HG03442 (cell line): ENCODE measurements at regions not wholly inside any gene's neighbourhood (a gene's known extent, or its start where the extent isn't known, plus 50 kb on each side); places are given as distances from the start of the nearest gene placed in this dataset.
"Not testable (repeated sequence)": the region's sequence is repeated elsewhere in the genome, so short reads cannot be mapped to it uniquely, and the experiment has no call there.

Experiments
- ATAC-seq: cut with Tn5 transposase; IDR thresholded peaks from one replicate; pipeline ENCODE4 v1.9.1; 2021; ENCODE audit warnings: mild to moderate bottlenecking, moderate library complexity; ENCODE audit not compliant: unreplicated experiment

DNA sequence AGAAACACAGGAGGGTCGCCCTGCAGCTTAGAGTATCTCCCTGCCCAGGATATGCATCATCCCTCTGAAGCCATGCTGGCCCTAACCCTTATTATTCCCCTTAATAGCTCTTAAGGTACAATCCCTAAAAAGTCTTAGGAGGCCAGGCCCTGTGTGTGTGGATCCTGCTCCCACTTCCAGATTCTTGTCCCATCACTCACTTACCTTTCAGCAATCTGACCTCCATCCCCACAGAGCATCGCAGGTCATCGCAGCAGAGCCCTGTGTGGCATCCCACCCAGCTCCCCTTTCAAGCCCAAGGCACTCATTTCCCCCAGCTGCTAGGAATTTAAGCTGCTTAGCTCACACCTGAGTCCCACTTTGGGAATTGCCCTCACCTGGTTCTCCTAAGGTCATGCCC, 223.8 kb upstream of the SMLR1 start:
- ATAC-seq = no peak

DNA sequence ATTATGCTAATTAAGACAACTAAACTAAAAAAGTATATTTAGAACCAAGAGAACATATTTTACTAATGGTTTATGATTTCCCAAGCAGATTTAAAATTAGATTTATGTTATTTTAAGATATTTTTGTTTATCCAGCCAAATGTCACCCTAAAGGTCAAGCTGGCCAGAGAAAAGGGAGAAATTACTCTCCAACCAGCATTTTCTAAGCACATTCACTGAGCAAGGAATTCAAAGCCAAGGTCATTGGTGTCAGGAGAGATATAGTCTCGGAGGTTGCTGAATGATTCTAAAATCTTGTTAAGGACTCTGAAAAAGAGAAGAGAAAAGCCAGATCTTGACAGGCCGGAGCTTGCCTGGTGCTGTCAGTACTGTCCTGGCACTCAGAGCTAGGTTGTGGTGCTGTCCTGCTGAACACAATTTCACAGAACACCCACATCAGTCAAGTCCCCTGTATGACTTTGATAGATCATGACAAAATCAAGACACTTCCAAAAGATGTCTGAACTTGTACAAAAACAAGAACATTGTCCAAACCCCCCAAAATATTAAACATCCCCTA, 222.3 kb upstream of the SMLR1 start:
- ATAC-seq = no peak

DNA sequence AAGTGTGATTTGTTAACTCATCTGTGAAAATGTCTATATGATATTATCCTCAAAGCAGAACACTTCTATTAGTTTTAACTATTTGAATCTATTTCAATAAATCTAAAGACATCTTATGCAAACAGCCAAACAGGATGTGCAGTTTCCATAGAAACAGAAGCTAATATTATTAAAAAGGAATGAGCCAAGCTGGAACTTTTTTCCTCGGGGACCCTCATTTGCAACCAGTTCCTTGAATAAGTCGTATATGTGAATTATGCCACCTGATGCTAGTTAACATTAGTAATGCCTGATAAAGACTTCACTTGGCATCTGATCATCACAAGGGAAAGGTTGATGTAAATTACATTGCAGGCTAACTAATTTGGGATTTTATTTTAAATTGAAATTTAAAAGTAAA, 216.9 kb upstream of the SMLR1 start:
- ATAC-seq = no peak

DNA sequence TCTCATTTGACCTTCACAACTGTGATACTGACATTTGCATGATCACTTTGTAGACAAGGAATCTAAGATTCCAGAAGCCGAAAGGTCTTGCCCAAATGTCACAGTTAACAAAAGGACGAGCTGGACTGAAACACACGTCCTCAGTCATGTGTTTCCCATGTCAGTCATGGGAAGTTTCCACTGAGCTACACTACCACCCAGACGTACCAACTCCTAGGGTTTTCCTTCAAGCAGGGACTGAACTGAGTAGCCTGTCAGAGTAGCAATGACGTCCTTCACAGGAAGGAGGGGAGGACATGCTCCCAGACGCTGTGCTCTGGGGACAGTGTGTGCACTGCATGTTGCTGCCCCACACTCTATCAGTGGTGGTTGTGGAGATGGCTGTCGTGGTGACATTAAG, 215.8 kb upstream of the SMLR1 start:
- no peak for ATAC-seq

DNA sequence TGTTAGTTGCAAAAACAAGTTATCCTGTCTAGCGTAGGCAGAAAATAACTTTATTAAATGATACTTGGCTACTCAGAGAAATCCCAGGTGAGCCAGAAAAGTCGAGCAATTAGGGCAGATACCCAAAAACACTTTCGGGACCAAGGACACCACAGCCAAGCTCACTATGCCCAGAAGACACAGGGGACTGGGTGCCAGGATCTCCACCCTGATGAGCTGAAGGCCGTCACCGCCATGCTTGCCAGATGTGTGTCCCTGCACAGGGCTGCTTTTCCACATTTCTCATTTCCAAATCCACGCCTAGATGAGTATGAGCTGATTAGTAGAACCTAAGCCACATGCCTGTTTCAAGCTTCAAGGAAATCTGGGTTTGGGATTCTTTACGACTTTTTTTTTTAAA, 214.0 kb upstream of the SMLR1 start:
- ATAC-seq = no peak

DNA sequence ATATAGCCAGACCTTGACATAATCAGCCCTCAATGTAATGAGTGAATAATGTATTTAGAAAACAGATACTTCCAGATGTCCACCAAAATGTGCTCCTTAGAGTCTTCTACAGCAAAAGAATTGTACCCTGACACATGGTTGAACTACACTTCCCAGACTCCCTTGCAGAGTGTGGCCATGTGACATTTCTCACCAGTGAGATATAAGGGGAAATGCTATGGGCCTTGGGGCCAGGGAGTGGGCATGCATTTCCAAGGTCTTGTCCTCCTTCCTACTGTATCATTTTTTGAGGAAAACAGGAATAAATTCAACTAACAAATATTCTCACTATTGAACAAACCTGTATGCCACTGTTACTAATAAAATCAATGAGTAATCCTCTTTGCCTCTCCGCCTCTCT, 211.4 kb upstream of the SMLR1 start:
- ATAC-seq = no peak

DNA sequence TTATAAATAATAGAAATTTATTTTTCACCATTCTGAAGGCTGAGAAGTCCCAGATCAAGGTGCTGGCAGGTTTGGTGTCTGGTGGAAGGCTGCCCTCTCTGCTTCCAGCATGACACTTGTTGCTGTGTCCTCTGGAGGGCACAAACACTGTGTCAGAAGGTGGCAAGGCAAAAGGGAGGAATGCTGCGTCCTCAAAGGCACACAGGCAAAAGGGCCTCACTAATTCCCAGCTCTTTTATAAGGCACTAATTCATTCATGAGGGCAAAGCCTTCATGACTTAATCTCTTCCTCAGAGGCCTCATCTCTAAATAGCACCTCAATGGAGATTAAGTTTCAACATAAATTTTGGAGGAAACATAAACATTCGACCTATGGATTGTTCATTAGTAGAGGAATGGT, 209.5 kb upstream of the SMLR1 start:
- no peak for ATAC-seq

DNA sequence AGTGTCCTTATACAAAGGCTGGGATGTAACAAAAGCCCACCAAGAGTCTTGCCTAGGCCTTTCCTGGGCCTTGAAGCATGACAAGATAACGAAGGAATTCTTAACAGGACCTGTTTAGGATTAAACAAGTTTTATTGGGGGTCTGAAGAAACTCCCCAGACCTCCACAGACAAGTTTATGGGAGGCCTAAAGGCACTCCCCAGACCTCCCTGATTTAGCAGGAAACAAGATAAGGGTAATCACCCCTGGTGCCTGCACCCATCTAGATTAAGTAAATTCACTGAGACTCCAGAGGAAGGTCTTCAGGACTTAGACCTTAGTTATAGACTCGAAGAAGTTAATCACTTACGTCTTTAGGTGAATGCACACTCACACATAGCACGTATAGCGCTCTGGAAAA, 208.4 kb upstream of the SMLR1 start:
- not testable (repeated sequence) for ATAC-seq

DNA sequence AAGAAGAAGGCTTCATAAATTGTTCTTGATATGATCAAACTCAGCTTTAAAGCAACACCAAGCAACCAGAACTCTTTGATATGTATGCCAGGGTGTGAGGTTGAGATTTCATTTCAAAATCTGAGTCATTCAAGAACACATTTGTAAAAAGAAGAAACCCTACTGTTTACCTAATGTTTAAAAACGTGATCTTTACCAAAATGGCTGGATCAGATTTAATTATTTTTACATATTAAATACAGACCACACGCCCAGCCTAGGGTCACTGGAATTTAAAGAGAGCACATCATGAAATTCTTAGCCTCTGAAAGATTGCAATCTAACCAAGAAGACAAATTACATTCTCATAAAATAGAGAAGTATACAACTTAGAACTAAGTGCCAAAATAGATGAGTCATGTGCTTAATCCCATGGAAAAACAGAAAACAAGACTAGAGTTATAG, 206.8 kb upstream of the SMLR1 start:
- ATAC-seq = no peak

DNA sequence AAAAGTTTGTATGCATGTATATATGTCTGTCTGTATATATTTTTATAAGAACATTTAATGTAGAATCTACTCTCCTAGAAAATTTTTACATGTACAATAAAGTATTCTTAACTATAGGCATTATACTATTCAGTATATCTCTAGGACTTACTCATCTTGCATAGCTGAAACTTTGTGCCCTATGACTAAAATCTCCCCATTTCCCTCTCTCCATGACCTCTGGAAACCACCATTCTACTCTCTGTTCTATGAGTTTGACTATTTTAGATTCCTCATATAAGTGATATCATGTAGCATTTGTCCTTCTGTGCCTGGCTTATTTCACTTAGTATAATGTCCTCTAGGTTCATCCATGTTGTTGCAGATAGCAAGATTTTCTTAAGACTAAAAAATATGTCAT, 205.1 kb upstream of the SMLR1 start:
- no peak for ATAC-seq

DNA sequence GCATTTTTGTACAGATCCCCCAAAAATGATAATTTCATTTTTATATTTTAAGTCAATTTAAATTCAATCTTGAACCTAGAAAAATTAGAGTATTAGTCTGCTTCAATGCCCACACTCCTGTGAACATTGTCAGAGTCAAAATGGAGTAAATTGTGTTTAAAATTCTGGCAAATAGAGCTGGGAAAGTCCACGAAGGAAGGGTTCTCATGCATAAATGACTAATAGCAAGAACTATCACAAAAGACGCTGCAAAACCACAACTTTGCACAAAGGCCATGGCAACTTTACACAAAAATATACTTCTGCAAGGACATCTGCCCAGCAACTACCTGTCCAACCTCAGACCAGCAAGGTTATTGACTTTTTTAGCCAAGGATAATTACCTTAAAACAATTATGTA, 203.2 kb upstream of the SMLR1 start:
- peak; percentile 44 for ATAC-seq

DNA sequence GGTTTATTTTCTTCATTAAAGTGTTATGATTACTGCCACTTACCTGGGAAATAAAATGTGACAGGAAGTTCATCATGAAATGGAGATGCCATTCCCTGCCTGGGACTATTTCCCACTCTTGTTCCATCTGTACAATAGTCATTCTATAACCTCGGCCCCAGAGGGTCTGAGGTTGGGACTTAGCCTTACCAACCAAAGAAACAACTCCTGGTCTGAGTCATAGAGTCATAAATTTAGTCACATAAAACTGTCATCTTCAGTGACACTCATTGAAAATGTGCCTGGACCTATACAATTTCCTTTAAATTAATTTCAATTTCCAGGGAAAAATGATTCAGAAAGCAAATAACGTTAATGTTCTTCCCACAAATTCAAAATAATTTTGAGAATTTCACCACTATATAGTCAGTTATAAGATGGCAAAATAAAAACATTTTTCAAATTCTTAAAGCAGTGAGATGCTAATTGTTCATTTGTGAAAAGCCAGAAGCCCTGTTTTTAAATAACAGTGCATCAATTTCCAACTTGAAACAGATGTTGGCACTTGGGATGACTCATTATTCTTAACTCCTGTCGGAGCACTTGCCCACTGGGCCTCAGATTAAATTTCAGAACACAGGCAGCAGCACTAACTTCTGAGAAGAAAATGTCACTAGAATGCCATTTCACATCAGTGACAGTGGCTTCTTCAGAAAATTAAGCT, 201.2 kb upstream of the SMLR1 start:
- ATAC-seq = peak; percentile 89

DNA sequence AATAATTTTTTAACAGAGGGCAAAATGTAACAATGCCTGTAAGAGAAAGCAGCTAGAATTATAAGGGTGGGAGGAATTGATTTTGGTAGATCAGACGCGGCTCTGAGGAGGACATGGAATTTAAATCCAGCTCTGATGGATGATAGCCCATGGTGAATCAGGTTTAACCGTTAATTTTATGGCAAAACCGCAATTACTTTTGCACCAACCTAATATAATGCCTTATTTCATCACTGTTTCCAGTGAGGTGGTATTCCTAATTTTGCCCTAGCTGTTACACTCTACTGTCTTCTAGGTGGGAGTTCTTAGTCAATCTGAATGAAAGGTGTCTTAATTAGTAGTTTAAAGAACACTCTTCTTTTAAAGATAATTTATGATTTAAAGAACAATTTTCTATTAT, 198.3 kb upstream of the SMLR1 start:
- no peak for ATAC-seq

DNA sequence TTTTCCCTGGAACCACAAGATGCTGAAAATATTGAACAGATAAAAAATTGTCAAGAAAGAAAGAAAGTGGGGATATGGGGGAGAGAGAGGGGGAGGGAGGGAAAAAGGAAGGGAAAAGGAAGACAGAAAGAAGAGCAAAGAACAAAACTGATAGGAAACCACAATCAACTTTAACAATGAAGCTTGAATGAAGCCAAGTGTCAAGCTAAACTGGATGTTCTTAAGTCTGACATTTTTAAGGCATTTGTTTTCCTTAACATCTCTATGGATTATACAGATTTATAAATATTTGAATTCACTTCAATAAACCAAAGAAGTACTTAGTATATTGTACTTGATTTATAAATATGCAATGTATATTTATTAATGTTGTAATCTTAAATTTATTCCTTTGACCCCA, 197.6 kb upstream of the SMLR1 start:
- ATAC-seq = no peak

DNA sequence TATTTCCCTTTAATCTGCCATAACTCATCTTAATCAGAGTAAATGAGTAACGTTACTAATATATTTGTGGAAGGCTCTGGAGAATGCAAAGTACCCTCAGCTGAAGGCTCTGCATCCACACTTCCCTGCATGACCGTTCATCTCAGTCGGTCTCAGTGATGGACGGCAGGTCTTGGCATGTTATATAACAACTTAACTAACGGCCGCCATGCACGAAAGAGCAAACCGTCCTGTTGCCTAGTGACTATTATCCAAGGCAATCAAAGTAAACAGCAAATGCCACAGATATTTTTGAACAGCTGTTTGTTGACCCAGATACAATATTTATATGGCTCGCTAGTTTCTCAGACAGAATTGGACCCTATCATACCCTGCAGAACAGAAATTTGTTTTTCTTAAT, 194.9 kb upstream of the SMLR1 start:
- ATAC-seq = no peak

DNA sequence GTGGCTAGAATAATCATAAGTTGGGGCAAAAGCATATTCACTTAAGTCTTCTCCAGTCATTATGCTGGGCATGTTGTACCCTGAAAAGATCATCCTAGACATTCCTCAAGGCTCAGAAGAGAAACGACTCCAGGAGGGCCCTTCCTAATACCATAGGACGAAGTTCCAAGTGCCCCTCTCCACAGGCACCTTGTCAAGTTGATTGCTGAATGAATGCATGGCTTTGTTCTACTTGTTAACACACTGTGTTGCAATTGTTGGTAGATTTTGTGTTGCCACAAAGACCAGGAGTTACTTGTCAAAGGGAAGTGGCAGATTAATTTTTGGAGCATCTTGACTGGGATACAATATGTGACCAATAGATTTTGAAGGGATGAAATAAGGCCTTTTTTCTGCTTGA, 194.3 kb upstream of the SMLR1 start:
- no peak for ATAC-seq

DNA sequence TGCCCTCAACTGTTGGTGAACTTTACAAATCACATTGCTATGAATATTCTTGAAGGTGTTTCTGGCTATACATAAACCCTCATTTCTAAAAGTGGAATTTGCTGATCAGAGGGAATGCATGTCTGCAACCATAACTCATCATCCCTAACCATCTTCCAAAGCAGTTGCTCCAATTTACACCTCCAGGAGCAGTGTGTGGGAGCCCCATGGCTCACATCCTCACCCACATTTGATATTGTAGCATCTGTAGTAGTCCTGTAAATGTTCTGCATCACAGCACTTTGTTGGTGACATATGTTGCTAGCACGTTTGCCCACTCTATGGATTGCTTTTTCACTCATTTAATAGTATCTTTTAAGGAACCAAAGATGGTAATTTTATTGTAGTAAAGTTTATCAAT, 183.8 kb upstream of the SMLR1 start:
- ATAC-seq = no peak

DNA sequence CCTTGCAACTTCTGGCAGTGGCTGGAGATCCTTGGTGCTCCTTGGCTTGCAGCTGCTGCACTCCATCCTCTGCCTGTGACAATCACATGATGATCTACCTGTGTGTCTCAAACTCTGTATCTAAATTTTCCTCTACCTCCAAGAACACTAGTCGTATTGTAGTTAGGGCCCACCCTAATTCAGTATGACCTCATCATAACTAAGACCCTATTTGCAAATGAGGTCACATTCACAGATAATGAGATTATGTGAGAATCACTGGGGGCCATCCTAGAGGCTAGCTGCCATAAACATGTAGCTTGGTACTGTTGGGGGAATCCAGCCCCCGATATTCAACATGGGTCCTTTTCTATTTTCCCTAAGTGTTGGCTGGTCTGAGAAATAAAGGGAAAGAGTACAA, 183.0 kb upstream of the SMLR1 start:
- no peak for ATAC-seq

DNA sequence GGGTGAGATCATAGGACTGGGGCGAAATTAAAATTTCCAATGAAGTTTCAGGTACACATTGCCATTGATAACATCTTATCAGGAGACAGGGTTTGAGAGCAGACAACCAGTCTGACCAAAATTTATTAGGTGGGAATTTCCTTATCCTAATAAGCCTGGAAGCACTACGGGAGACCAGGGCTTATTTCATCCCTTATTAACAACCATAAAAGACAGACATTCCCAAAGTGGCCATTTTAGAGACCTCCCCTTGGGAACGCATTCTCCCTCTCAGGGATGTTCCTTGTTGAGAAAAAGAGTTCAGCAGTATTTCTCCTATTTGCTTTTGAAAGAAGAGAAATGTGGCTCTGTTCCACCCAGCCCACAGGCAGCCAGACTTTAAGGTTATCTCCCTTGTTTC, 182.4 kb upstream of the SMLR1 start:
- ATAC-seq = not testable (repeated sequence)

DNA sequence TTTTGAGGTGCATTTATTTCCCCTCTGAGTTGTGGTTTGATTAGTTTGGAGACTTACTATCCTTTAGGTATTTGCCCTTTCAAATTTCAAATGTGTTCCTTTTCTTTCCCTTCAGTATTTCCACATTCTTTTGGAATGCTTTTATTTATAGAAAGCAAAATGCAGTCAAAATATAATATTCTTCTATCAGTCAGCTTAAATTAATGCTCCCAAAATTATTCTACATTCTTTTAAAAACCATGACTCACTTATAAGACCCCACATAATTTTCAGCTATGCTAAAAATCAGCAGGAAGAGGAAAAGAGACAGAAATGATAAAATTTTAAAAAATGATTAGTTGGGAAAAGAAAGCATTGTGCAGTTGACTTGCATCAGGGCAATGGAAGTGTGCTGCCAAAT, 180.0 kb upstream of the SMLR1 start:
- no peak for ATAC-seq

DNA sequence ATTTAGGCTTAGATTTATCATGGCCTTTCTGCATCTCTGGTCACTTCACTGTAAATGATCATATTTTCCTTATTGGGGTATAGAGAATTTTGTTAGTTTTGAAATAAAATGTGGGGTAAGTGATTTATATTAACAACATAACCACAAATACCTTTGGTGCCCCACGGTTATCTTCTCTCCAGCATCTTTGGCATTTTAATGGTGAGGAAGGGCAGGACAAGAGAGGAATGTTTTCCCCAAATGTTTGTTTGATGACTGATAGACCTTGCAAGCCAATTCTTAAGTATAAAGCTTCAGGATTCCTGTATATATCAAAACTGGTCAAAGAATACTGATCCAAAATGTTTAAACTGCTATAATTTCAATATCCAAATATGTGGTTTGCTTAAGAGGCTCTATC, 171.6 kb upstream of the SMLR1 start:
- ATAC-seq = no peak

DNA sequence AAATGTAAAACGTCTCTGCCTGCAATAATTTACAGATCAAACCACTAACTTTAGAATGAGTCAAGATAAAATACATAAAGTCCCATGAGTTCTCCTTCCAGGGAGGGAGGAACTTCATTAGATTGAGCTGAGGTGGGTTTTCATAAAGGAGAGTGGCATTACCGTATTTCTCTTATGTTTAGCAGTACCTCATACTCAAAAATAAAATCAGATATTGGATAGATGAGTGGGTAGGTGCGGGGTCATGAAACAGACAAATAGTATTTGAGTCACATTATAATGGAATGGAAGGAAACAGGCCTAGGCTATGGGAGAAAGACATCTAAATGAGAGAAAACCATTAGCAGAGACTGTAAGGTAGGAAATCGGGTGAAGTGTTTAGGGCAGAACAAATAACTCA, 166.1 kb upstream of the SMLR1 start:
- ATAC-seq = no peak

DNA sequence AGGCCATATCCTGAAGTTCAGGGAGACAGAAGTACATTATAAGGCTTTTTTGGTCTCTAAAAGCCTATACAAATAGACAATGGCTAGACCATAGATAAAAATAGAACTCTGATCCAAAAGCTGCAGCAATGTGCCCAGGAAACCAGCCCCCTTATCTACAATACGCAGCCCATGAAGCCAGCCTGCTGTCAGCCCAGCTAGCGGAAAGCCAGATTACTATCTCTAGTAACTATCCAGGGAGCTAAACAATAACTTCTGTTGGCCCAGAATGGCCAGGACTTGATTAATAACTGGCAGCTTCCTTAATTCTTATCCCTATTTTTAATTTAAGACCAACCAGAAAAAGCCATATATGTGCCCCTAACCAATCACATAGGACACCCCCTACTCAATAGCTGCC, 160.4 kb upstream of the SMLR1 start:
- ATAC-seq = no peak
